Activated CD4-positive, alpha-beta T cell treated with anti-CD3 and anti-CD28 coated beads, Interleukin-2, amount 50 U/mL, for 1 hour (primary cell): ENCODE measurements at regions not wholly inside any gene's neighbourhood (a gene's known extent, or its start where the extent isn't known, plus 50 kb on each side); places are given as distances from the start of the nearest gene placed in this dataset.
"Not testable (repeated sequence)": the region's sequence is repeated elsewhere in the genome, so short reads cannot be mapped to it uniquely, and the experiment has no call there.

Source experiments
- DNase-seq: peaks from one replicate; pipeline ENCODE4 v3.0.0-alpha.2; 2020

GRCh38 chr15:26015516-26016075 is 152.5 kb upstream of the ATP10A start:
- DNase-seq = no peak

- no peak for DNase-seq
Observed at GRCh38 chr15:26013981-26014380, 150.9 kb upstream of the ATP10A start.

- no peak for DNase-seq
Observed at GRCh38 chr15:26011916-26012315, 148.8 kb upstream of the ATP10A start.

GRCh38 chr15:26007151-26007550 is 144.0 kb upstream of the ATP10A start:
- DNase-seq = no peak

GRCh38 chr15:26001201-26001600 is 138.1 kb upstream of the ATP10A start:
- no peak for DNase-seq

- DNase-seq = no peak
Observed at GRCh38 chr15:25993506-25993905, 130.4 kb upstream of the ATP10A start.

- no peak for DNase-seq
Observed at GRCh38 chr15:25990220-25990619, 127.1 kb upstream of the ATP10A start.

- DNase-seq = no peak
Observed at GRCh38 chr15:25989327-25989726, 126.2 kb upstream of the ATP10A start.

GRCh38 chr15:25988716-25989115 is 125.6 kb upstream of the ATP10A start:
- DNase-seq = not testable (repeated sequence)

- DNase-seq = no peak
Observed at GRCh38 chr15:25987638-25988037, 124.5 kb upstream of the ATP10A start.

- no peak for DNase-seq
Observed at GRCh38 chr15:25985165-25985564, 122.0 kb upstream of the ATP10A start.

- no peak for DNase-seq
Observed at GRCh38 chr15:25982736-25983135, 119.6 kb upstream of the ATP10A start.

- no peak for DNase-seq
Observed at GRCh38 chr15:25981114-25981513, 118.0 kb upstream of the ATP10A start.

- DNase-seq = no peak
Observed at GRCh38 chr15:25972141-25972675, 109.1 kb upstream of the ATP10A start.

GRCh38 chr15:25971053-25971452 is 107.9 kb upstream of the ATP10A start:
- no peak for DNase-seq

- no peak for DNase-seq
Observed at GRCh38 chr15:25969886-25970285, 106.8 kb upstream of the ATP10A start.

GRCh38 chr15:25967116-25967515 is 104.0 kb upstream of the ATP10A start:
- DNase-seq = no peak

- DNase-seq = no peak
Observed at GRCh38 chr15:25965326-25965725, 102.2 kb upstream of the ATP10A start.

GRCh38 chr15:25960273-25960672 is 97.1 kb upstream of the ATP10A start:
- DNase-seq = no peak

- no peak for DNase-seq
Observed at GRCh38 chr15:25959100-25959499, 96.0 kb upstream of the ATP10A start.

GRCh38 chr15:25955628-25956027 is 92.5 kb upstream of the ATP10A start:
- no peak for DNase-seq

- no peak for DNase-seq
Observed at GRCh38 chr15:25954398-25954797, 91.3 kb upstream of the ATP10A start.

- DNase-seq = no peak
Observed at GRCh38 chr15:25950014-25950413, 86.9 kb upstream of the ATP10A start.

GRCh38 chr15:25947323-25948314 is 84.5 kb upstream of the ATP10A start:
- no peak for DNase-seq
